ENCODE measurements at regions not wholly inside any gene's neighbourhood (a gene's known extent, or its start where the extent isn't known, plus 50 kb on each side); places are given as distances from the start of the nearest gene placed in this dataset.

DNA sequence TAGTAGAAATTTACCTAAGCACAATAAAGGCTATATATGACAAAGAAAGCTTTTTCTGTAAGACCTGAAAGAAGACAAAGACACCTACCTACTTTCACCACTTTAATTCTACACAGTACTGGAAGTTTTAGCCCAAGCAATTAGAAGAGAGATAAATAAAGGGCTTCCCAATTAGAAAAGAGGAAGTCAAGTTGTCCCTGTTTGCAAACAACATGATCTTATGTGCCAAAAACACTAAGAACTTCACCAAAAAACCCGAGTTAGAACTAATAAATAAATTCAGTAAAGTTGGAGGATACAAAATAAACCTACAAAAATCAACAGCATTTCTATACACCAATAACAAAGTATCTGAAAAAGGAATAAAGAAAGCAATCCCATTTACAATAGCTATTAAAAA is 190.9 kb downstream of the NR2F2 start:
- no peak overlapping the region for H2BK5ac ChIP-seq (ENCODE audit: low read length)
- no peak overlapping the region for H2AFZ ChIP-seq (ENCODE audit: low read length)
- no peak overlapping the region for H2AK5ac ChIP-seq (ENCODE audit: low read depth, low read length)
- H3K9ac ChIP-seq (ENCODE audit: low read depth, low read length, poor library complexity): no peak overlapping the region
- H3K18ac ChIP-seq (ENCODE audit: low read length): no peak overlapping the region
- H3K4me3 ChIP-seq (ENCODE audit: low read length in 2 of 2): no peak overlapping the region
- H4K8ac ChIP-seq (ENCODE audit: low read depth, low read length): no peak overlapping the region
- H3K27me3 ChIP-seq (ENCODE audit: control insufficient read depth in 3 of 3, insufficient read depth in 3 of 3, low read depth in 1 of 3, low read length in 3 of 3): no peaks in the 10 kb centered on the region
- no peak for DNase-seq (ENCODE audit: low spot score)
- no peak overlapping the region for H3K4ac ChIP-seq (ENCODE audit: low read length)
- no peaks in the 10 kb centered on the region for H3K4me1 ChIP-seq (ENCODE audit: control insufficient read depth in 2 of 2, insufficient read depth in 1 of 2, low read depth in 1 of 2, low read length in 2 of 2)
- H3K27ac ChIP-seq (replicated peaks; ENCODE audit: low read length): no peak overlapping the region
- H3K79me1 ChIP-seq (ENCODE audit: low read depth, low read length): no peaks in the 10 kb centered on the region
- H4K91ac ChIP-seq (ENCODE audit: low read depth, low read length, poor library complexity): no peak overlapping the region
- no peak overlapping the region for H2BK12ac ChIP-seq (ENCODE audit: low read length)
- H2BK15ac ChIP-seq (ENCODE audit: low read length): no peak overlapping the region
- H3K9me3 ChIP-seq (replicated peaks in 1 of 2; ENCODE audit: control insufficient read depth in 2 of 2, insufficient read depth in 1 of 2, low read depth in 1 of 2, low read length in 2 of 2): no peaks in the 10 kb centered on the region
- WGBS, 2 donors (ENCODE audit: extremely low coverage in 2 of 2, insufficient read length in 2 of 2, insufficient replicate concordance in 1 of 2): no CpG with 5 or more reads among the region's 1 CpG
- H3K36me3 ChIP-seq (replicated peaks in 1 of 2; ENCODE audit: control insufficient read depth in 2 of 2, insufficient read depth in 2 of 2, low read length in 2 of 2): no peaks in the 10 kb centered on the region
- no peak overlapping the region for H3K4me2 ChIP-seq (ENCODE audit: insufficient read depth, low read length, poor library complexity, severe bottlenecking)
- no peak overlapping the region for H3K14ac ChIP-seq (ENCODE audit: low read length)
- H2BK120ac ChIP-seq (ENCODE audit: low read depth, low read length): no peak overlapping the region
- no peak overlapping the region for H3K23ac ChIP-seq (ENCODE audit: low read depth, low read length, poor library complexity)

DNA sequence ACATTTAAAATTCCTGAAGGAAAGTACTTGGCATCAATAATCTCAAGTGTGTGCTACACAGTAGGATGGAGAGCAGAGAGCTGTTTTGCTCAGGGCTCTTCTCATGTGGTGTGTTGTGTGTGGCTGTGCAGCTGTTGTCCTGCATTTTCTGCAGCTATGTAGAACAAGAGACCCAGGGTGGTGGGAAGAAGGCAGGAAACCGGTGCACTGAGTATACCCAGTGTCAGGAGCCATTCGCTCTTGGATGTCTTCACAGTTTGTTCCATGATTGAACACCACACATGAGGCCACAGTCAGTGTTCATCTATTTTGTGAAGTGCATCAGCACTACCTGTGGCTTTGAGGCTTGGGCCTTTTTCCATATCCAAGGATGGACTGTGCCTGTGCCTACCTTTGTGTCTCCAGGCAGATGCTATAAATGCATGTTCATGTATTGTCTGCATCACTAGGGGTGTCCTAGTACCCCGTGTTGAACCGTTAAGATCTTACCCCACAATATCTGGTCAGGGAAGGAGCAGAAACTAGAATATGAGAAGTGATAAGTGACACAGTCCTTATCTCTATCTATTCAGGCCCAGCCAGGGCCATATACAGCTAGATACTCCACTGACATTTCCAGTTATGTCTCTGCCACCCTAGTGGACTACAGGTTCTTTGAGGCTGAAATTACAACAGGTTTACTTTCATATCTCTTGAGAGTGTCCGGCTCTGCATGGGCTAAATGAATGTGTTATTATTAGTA is 194.3 kb downstream of the NR2F2 start:
- H3K4me2 ChIP-seq (ENCODE audit: insufficient read depth, low read length, poor library complexity, severe bottlenecking): no peak overlapping the region
- H3K4ac ChIP-seq (ENCODE audit: low read length): no peak overlapping the region
- H3K27me3 ChIP-seq (ENCODE audit: control insufficient read depth in 3 of 3, insufficient read depth in 3 of 3, low read depth in 1 of 3, low read length in 3 of 3): no peaks in the 10 kb centered on the region
- no peak overlapping the region for H3K18ac ChIP-seq (ENCODE audit: low read length)
- no peak overlapping the region for H3K14ac ChIP-seq (ENCODE audit: low read length)
- no peak overlapping the region for H2AK5ac ChIP-seq (ENCODE audit: low read depth, low read length)
- H3K4me1 ChIP-seq (ENCODE audit: control insufficient read depth in 2 of 2, insufficient read depth in 1 of 2, low read depth in 1 of 2, low read length in 2 of 2): no peaks in the 10 kb centered on the region
- no peak overlapping the region for H2BK5ac ChIP-seq (ENCODE audit: low read length)
- H2BK12ac ChIP-seq (ENCODE audit: low read length): no peak overlapping the region
- no peak overlapping the region for H4K8ac ChIP-seq (ENCODE audit: low read depth, low read length)
- H4K91ac ChIP-seq (ENCODE audit: low read depth, low read length, poor library complexity): no peak overlapping the region
- no peaks in the 10 kb centered on the region for H3K9me3 ChIP-seq (replicated peaks in 1 of 2; ENCODE audit: control insufficient read depth in 2 of 2, insufficient read depth in 1 of 2, low read depth in 1 of 2, low read length in 2 of 2)
- no peak overlapping the region for H2AFZ ChIP-seq (ENCODE audit: low read length)
- H2BK120ac ChIP-seq (ENCODE audit: low read depth, low read length): no peak overlapping the region
- H2BK15ac ChIP-seq (ENCODE audit: low read length): no peak overlapping the region
- H3K23ac ChIP-seq (ENCODE audit: low read depth, low read length, poor library complexity): no peak overlapping the region
- no peaks in the 10 kb centered on the region for H3K36me3 ChIP-seq (replicated peaks in 1 of 2; ENCODE audit: control insufficient read depth in 2 of 2, insufficient read depth in 2 of 2, low read length in 2 of 2)
- no peak overlapping the region for H3K27ac ChIP-seq (replicated peaks; ENCODE audit: low read length)
- no CpG with 5 or more reads among the region's 5 CpGs for WGBS, 2 donors (ENCODE audit: extremely low coverage in 2 of 2, insufficient read length in 2 of 2, insufficient replicate concordance in 1 of 2)
- no peak overlapping the region for H3K9ac ChIP-seq (ENCODE audit: low read depth, low read length, poor library complexity)
- H3K4me3 ChIP-seq (ENCODE audit: low read length in 2 of 2): no peak overlapping the region
- H3K79me1 ChIP-seq (ENCODE audit: low read depth, low read length): no peaks in the 10 kb centered on the region
- no peak for DNase-seq (ENCODE audit: low spot score)

GRCh38 chr15:96535148-96535547 is 204.6 kb downstream of the NR2F2 start:
- Histone ChIP-seq H3K79me1 (ENCODE audit: low read depth, low read length) (no peaks in the 10 kb centered on the region), H3K9me3 (replicated peaks in 1 of 2; ENCODE audit: control insufficient read depth in 2 of 2, insufficient read depth in 1 of 2, low read depth in 1 of 2, low read length in 2 of 2) (no peaks in the 10 kb centered on the region), H3K4me3 (ENCODE audit: low read length in 2 of 2) (no peak overlapping the region), H3K23ac (ENCODE audit: low read depth, low read length, poor library complexity) (no peak overlapping the region), H3K4me1 (ENCODE audit: control insufficient read depth in 2 of 2, insufficient read depth in 1 of 2, low read depth in 1 of 2, low read length in 2 of 2) (peaks cover 6 to 38% of the 10 kb centered on the region in 2 donors), H3K4ac (ENCODE audit: low read length) (no peak overlapping the region), H3K27ac (replicated peaks; ENCODE audit: low read length) (no peak overlapping the region), H3K4me2 (ENCODE audit: insufficient read depth, low read length, poor library complexity, severe bottlenecking) (no peak overlapping the region), H3K14ac (ENCODE audit: low read length) (no peak overlapping the region), H3K27me3 (ENCODE audit: control insufficient read depth in 3 of 3, insufficient read depth in 3 of 3, low read depth in 1 of 3, low read length in 3 of 3) (peaks cover 0 to 8% (median 0%) of the 10 kb centered on the region in 3 experiments), H4K91ac (ENCODE audit: low read depth, low read length, poor library complexity) (no peak overlapping the region), H2BK15ac (ENCODE audit: low read length) (no peak overlapping the region), H2BK12ac (ENCODE audit: low read length) (no peak overlapping the region), H2BK120ac (ENCODE audit: low read depth, low read length) (no peak overlapping the region), H4K8ac (ENCODE audit: low read depth, low read length) (no peak overlapping the region), H3K36me3 (replicated peaks in 1 of 2; ENCODE audit: control insufficient read depth in 2 of 2, insufficient read depth in 2 of 2, low read length in 2 of 2) (no peaks in the 10 kb centered on the region), H2AK5ac (ENCODE audit: low read depth, low read length) (no peak overlapping the region), H3K9ac (ENCODE audit: low read depth, low read length, poor library complexity) (no peak overlapping the region), H2BK5ac (ENCODE audit: low read length) (no peak overlapping the region), H2AFZ (ENCODE audit: low read length) (no peak overlapping the region), H3K18ac (ENCODE audit: low read length) (no peak overlapping the region)
- DNase-seq (ENCODE audit: low spot score): no peak
- no CpG with 5 or more reads among the region's 4 CpGs for WGBS, 2 donors (ENCODE audit: extremely low coverage in 2 of 2, insufficient read length in 2 of 2, insufficient replicate concordance in 1 of 2)

DNA sequence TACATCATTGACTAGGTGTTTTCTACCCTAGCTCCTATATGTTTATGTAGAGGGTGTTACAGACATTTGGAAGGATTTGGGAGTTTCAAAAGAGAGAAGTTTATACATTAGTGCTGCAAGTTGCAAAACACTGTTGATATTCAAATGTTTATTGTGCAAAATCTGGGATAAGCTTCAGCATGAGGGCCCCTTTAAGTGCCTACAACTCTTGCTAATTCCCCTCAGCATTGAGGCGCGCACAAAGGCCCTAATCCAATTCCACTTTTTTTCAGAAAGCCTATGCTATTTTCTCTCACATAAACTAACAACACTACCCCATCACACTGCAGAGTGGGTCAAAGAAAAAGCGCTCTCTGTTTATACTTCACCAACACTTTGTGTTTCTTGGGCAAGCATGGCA is 208.0 kb downstream of the NR2F2 start:
- no peak overlapping the region for H3K27ac ChIP-seq (replicated peaks; ENCODE audit: low read length)
- H2BK15ac ChIP-seq (ENCODE audit: low read length): no peak overlapping the region
- no peaks in the 10 kb centered on the region for H3K79me1 ChIP-seq (ENCODE audit: low read depth, low read length)
- WGBS, 2 donors (ENCODE audit: extremely low coverage in 2 of 2, insufficient read length in 2 of 2, insufficient replicate concordance in 1 of 2): no CpG with 5 or more reads among the region's 3 CpGs
- H3K36me3 ChIP-seq (replicated peaks in 1 of 2; ENCODE audit: control insufficient read depth in 2 of 2, insufficient read depth in 2 of 2, low read length in 2 of 2): no peaks in the 10 kb centered on the region
- H3K4me1 ChIP-seq (ENCODE audit: control insufficient read depth in 2 of 2, insufficient read depth in 1 of 2, low read depth in 1 of 2, low read length in 2 of 2): peaks cover 6 to 38% of the 10 kb centered on the region in 2 donors
- no peak overlapping the region for H3K23ac ChIP-seq (ENCODE audit: low read depth, low read length, poor library complexity)
- no peak for DNase-seq (ENCODE audit: low spot score)
- H4K8ac ChIP-seq (ENCODE audit: low read depth, low read length): no peak overlapping the region
- no peak overlapping the region for H2AK5ac ChIP-seq (ENCODE audit: low read depth, low read length)
- H2AFZ ChIP-seq (ENCODE audit: low read length): no peak overlapping the region
- no peak overlapping the region for H3K4me3 ChIP-seq (ENCODE audit: low read length in 2 of 2)
- no peak overlapping the region for H3K9ac ChIP-seq (ENCODE audit: low read depth, low read length, poor library complexity)
- H3K18ac ChIP-seq (ENCODE audit: low read length): no peak overlapping the region
- H3K4ac ChIP-seq (ENCODE audit: low read length): no peak overlapping the region
- no peak overlapping the region for H2BK5ac ChIP-seq (ENCODE audit: low read length)
- H2BK120ac ChIP-seq (ENCODE audit: low read depth, low read length): no peak overlapping the region
- H3K4me2 ChIP-seq (ENCODE audit: insufficient read depth, low read length, poor library complexity, severe bottlenecking): no peak overlapping the region
- H3K9me3 ChIP-seq (replicated peaks in 1 of 2; ENCODE audit: control insufficient read depth in 2 of 2, insufficient read depth in 1 of 2, low read depth in 1 of 2, low read length in 2 of 2): no peaks in the 10 kb centered on the region
- no peak overlapping the region for H3K14ac ChIP-seq (ENCODE audit: low read length)
- H3K27me3 ChIP-seq (ENCODE audit: control insufficient read depth in 3 of 3, insufficient read depth in 3 of 3, low read depth in 1 of 3, low read length in 3 of 3): peaks cover 0 to 15% (median 0%) of the 10 kb centered on the region in 3 experiments
- H4K91ac ChIP-seq (ENCODE audit: low read depth, low read length, poor library complexity): no peak overlapping the region
- H2BK12ac ChIP-seq (ENCODE audit: low read length): no peak overlapping the region
